WTC11 (cell line): ENCODE measurements at regions not wholly inside any gene's neighbourhood (a gene's known extent, or its start where the extent isn't known, plus 50 kb on each side); places are given as distances from the start of the nearest gene placed in this dataset.

Experiments
- ATAC-seq: fragments of 200-7000 bp; cut with Tn5 transposase; 2 replicates; pipeline ENCODE4 v1.10.0; 2021; ENCODE audit warnings: mild to moderate bottlenecking, moderate library complexity
- CTCF ChIA-PET: fragments of 300-600 bp; sonication (Branson Sonifier 250); formaldehyde crosslinking; loops from one replicate; lab custom pipeline; 2021; ENCODE audit warnings: antibody characterized with exemption; lab: Charles Lee
- POLR2A ChIA-PET: fragments of 350-600 bp; sonication (Branson Sonifier 250); formaldehyde crosslinking; loops from one replicate; lab custom pipeline; 2021; ENCODE audit warnings: antibody characterized with exemption; lab: Charles Lee
- DNase-seq: peaks from one replicate; pipeline ENCODE4 v3.0.0; 2021; ENCODE audit warnings: low spot score
- H3K27ac Mint-ChIP-seq: 2 replicates; pipeline ENCODE4 v1.8.0; 2021; ENCODE audit warnings: mixed read lengths
- H3K27me3 Mint-ChIP-seq: 2 replicates; pipeline ENCODE4 v1.8.0; 2021; ENCODE audit warnings: low read depth, mild to moderate bottlenecking, moderate library complexity, mixed read lengths
- H3K36me3 Mint-ChIP-seq: 2 replicates; pipeline ENCODE4 v1.8.0; 2021; ENCODE audit warnings: mixed read lengths
- H3K4me1 Mint-ChIP-seq: 2 replicates; pipeline ENCODE4 v1.8.0; 2022; ENCODE audit warnings: mixed read lengths
- H3K4me3 Mint-ChIP-seq: 2 replicates; pipeline ENCODE4 v1.8.0; 2021; ENCODE audit warnings: mild to moderate bottlenecking, moderate library complexity, mixed read lengths
- H3K9me3 Mint-ChIP-seq: 2 replicates; pipeline ENCODE4 v1.8.0; 2021; ENCODE audit warnings: mixed read lengths
- ARID4B ChIP-seq: sonication (generic); formaldehyde crosslinking; IDR thresholded peaks from 2 replicates; pipeline ENCODE4 v1.8.0; 2023; ENCODE audit warnings: missing genetic modification reagents, mild to moderate bottlenecking, borderline replicate concordance
- CREB1 ChIP-seq: sonication (generic); formaldehyde crosslinking; IDR thresholded peaks from 2 replicates; pipeline ENCODE4 v1.8.0; 2023; ENCODE audit warnings: mild to moderate bottlenecking, missing genetic modification reagents
- E2F1 ChIP-seq: sonication (generic); formaldehyde crosslinking; IDR thresholded peaks from 2 replicates; pipeline ENCODE4 v1.8.0; 2022; ENCODE audit warnings: mild to moderate bottlenecking, missing genetic modification reagents
- EMX1 ChIP-seq: fragments of 250-450 bp; sonication (Bioruptor Pico); IDR thresholded peaks from 2 replicates; pipeline ENCODE4 v1.8.0; 2021; ENCODE audit warnings: mild to moderate bottlenecking
- FOXK1 ChIP-seq: sonication (generic); formaldehyde crosslinking; IDR thresholded peaks from 2 replicates; pipeline ENCODE4 v1.8.0; 2022; ENCODE audit warnings: mild to moderate bottlenecking, moderate library complexity, missing genetic modification reagents
- GABPB1 ChIP-seq: sonication (generic); formaldehyde crosslinking; IDR thresholded peaks from 2 replicates; pipeline ENCODE4 v1.8.1; 2023; ENCODE audit warnings: mild to moderate bottlenecking, missing genetic modification reagents
- HMGA2 ChIP-seq: fragments of 250-450 bp; sonication (Bioruptor Pico); IDR thresholded peaks from 2 replicates; pipeline ENCODE4 v1.4.0; 2021; ENCODE audit warnings: mild to moderate bottlenecking, moderate library complexity
- IRF1 ChIP-seq: sonication (generic); formaldehyde crosslinking; IDR thresholded peaks from 2 replicates; pipeline ENCODE4 v1.8.0; 2023; ENCODE audit warnings: missing genetic modification reagents
- JAZF1 ChIP-seq: fragments of 250-450 bp; sonication (Bioruptor Pico); IDR thresholded peaks from 2 replicates; pipeline ENCODE4 v1.9.0; 2021; ENCODE audit warnings: moderate library complexity, mild to moderate bottlenecking, inconsistent platforms
- KAT7 ChIP-seq: sonication (generic); formaldehyde crosslinking; IDR thresholded peaks from 2 replicates; pipeline ENCODE4 v1.8.1; 2023; ENCODE audit warnings: missing genetic modification reagents, mild to moderate bottlenecking, borderline replicate concordance
- MXD4 ChIP-seq: fragments of 250-450 bp; sonication (Bioruptor Pico); IDR thresholded peaks from 2 replicates; pipeline ENCODE4 v1.8.0; 2021; ENCODE audit warnings: mild to moderate bottlenecking, moderate library complexity, borderline replicate concordance
- NFE2L1 ChIP-seq: sonication (generic); formaldehyde crosslinking; IDR thresholded peaks from 2 replicates; pipeline ENCODE4 v1.8.1; 2023; ENCODE audit warnings: missing genetic modification reagents
- NR2C2 ChIP-seq: sonication (generic); formaldehyde crosslinking; IDR thresholded peaks from 2 replicates; pipeline ENCODE4 v1.8.0; 2022; ENCODE audit warnings: mild to moderate bottlenecking, missing genetic modification reagents
- NR3C1 ChIP-seq: sonication (generic); formaldehyde crosslinking; conservative IDR thresholded peaks from 2 replicates; pipeline ENCODE4 v1.8.1; 2023; ENCODE audit warnings: low read depth, mild to moderate bottlenecking, missing genetic modification reagents
- RELA ChIP-seq: sonication (generic); formaldehyde crosslinking; IDR thresholded peaks from 2 replicates; pipeline ENCODE4 v1.8.1; 2022; ENCODE audit warnings: missing genetic modification reagents, mild to moderate bottlenecking, borderline replicate concordance
- SP1 ChIP-seq: sonication (generic); formaldehyde crosslinking; conservative IDR thresholded peaks from 2 replicates; pipeline ENCODE4 v1.8.1; 2022; ENCODE audit warnings: missing genetic modification reagents
- TP53 ChIP-seq: sonication (generic); formaldehyde crosslinking; IDR thresholded peaks from 2 replicates; pipeline ENCODE4 v1.8.1; 2023; ENCODE audit warnings: mild to moderate bottlenecking, missing genetic modification reagents
- USF1 ChIP-seq: sonication (generic); formaldehyde crosslinking; IDR thresholded peaks from 2 replicates; pipeline ENCODE4 v1.8.0; 2022; ENCODE audit warnings: mild to moderate bottlenecking, missing genetic modification reagents
- ZBTB21 ChIP-seq: sonication (generic); formaldehyde crosslinking; IDR thresholded peaks from 2 replicates; pipeline ENCODE4 v1.8.1; 2023; ENCODE audit warnings: mild to moderate bottlenecking, missing genetic modification reagents, borderline replicate concordance
- ZNF317 ChIP-seq: sonication (generic); formaldehyde crosslinking; IDR thresholded peaks from 2 replicates; pipeline ENCODE4 v1.8.1; 2023; ENCODE audit warnings: low read depth, mild to moderate bottlenecking, moderate library complexity, missing genetic modification reagents, borderline replicate concordance
- ZNF396 ChIP-seq: fragments of 250-450 bp; sonication (Bioruptor Pico); IDR thresholded peaks from 2 replicates; pipeline ENCODE4 v1.8.0; 2021; ENCODE audit warnings: mild to moderate bottlenecking, moderate library complexity, borderline replicate concordance
- ZNF416 ChIP-seq: fragments of 250-450 bp; sonication (Bioruptor Pico); IDR thresholded peaks from 2 replicates; pipeline ENCODE4 v1.9.0; 2021; ENCODE audit warnings: mild to moderate bottlenecking, inconsistent platforms
- ZNF423 ChIP-seq: fragments of 250-450 bp; sonication (Bioruptor Pico); IDR thresholded peaks from 2 replicates; pipeline ENCODE4 v2.1.2; 2022; ENCODE audit warnings: mild to moderate bottlenecking, moderate library complexity
- ZNF671 ChIP-seq: fragments of 250-450 bp; sonication (Bioruptor Pico); IDR thresholded peaks from 2 replicates; pipeline ENCODE4 v1.8.0; 2021; ENCODE audit warnings: mild to moderate bottlenecking
- TF ChIP-seq, protein P1 (sequence below): sonication (generic); formaldehyde crosslinking; IDR thresholded peaks from 2 replicates; pipeline ENCODE4 v1.8.1; 2023; ENCODE audit warnings: mild to moderate bottlenecking, missing genetic modification reagents, moderate library complexity
- TF ChIP-seq, protein P2 (sequence below): sonication (generic); formaldehyde crosslinking; IDR thresholded peaks from 2 replicates; pipeline ENCODE4 v1.8.0; 2022; ENCODE audit warnings: mild to moderate bottlenecking, missing genetic modification reagents
- TF ChIP-seq, protein P3 (sequence below): fragments of 250-450 bp; sonication (Bioruptor Pico); IDR thresholded peaks from 2 replicates; pipeline ENCODE4 v1.9.0; 2021; ENCODE audit warnings: moderate library complexity, mild to moderate bottlenecking, inconsistent platforms, borderline replicate concordance

DNA sequence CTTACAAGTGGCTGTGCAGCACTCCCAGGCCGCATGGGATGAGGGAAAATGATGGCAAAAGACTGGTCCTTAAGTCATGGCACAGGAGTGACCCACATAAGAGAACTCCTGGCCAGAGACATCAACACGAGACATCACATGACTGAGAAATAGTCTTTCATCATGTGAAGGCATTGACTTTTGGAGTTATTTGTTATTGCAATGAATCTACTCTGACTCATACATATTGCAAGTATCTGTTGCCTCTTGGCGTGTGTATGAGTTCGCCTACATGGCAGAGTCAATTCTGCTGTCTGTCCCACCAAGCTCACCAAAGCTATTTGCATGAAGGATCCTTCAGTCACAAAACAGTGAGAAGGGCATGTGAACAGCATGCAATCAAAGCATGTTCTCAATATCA is 59.7 kb upstream of the HABP2 start:
- CTCF ChIA-PET = no interaction called here
- Mint-ChIP-seq H3K36me3 (no peaks in the 10 kb centered on the region), H3K27me3 (no peaks in the 10 kb centered on the region), H3K9me3 (no peaks in the 10 kb centered on the region), H3K4me3 (no peak overlapping the region), H3K27ac (no peak overlapping the region), H3K4me1 (peaks cover 11% of the 10 kb centered on the region)
- no peak for TF ChIP-seq GABPB1 (CRISPR knock-in tag)
- no peak for TF ChIP-seq ZNF671 (CRISPR knock-in tag)
- TF ChIP-seq ZNF317 = no peak
- no peak for TF ChIP-seq USF1 (CRISPR knock-in tag)
- TF ChIP-seq FOXK1 (CRISPR knock-in tag) = no peak
- TF ChIP-seq HMGA2 (CRISPR knock-in tag) = no peak
- TF ChIP-seq ARID4B (CRISPR knock-in tag) = no peak
- no peak for TF ChIP-seq IRF1
- TF ChIP-seq ZNF396 (CRISPR knock-in tag) = no peak
- TF ChIP-seq ZNF423 (CRISPR knock-in tag) = no peak
- no peak for TF ChIP-seq NR3C1 (CRISPR knock-in tag)
- TF ChIP-seq E2F1 (CRISPR knock-in tag) = no peak
- TF ChIP-seq EMX1 (CRISPR knock-in tag) = no peak
- TF ChIP-seq NFE2L1 (CRISPR knock-in tag) = no peak
- no peak for TF ChIP-seq ZNF416 (CRISPR knock-in tag)
- no peak for TF ChIP-seq KAT7 (CRISPR knock-in tag)
- ATAC-seq (no peak), DNase-seq (no peak)
- POLR2A ChIA-PET = no interaction called here

DNA sequence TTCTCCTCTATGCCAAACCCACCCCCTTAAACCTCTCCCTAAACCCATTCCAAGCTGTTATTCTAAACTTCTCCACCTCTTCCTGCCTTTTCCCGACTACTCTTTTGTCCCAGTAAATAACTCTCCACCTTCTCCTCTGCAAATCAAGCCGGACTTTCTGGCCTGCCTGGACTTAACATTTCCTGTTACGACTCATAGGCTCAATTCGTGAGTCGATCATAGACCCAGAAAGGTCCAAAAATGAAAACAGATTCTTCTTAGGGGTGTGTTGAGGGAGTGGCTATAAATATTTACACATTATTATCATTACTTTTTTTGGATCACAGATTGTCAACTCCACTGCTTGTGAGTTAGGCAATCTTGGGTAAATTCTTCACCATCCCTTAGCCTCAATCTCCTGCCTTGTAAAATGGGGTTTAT is 59.0 kb upstream of the HABP2 start:
- ATAC-seq (no peak), DNase-seq (no peak)
- ChIA-PET POLR2A (no interaction called here), CTCF (no interaction called here)
- Mint-ChIP-seq H3K27me3 (no peaks in the 10 kb centered on the region), H3K4me1 (peaks cover 11% of the 10 kb centered on the region), H3K9me3 (no peaks in the 10 kb centered on the region), H3K4me3 (no peak overlapping the region), H3K36me3 (no peaks in the 10 kb centered on the region), H3K27ac (no peak overlapping the region)
- no peak for TF ChIP-seq NR2C2 (CRISPR knock-in tag)
- TF ChIP-seq, protein P1, sequence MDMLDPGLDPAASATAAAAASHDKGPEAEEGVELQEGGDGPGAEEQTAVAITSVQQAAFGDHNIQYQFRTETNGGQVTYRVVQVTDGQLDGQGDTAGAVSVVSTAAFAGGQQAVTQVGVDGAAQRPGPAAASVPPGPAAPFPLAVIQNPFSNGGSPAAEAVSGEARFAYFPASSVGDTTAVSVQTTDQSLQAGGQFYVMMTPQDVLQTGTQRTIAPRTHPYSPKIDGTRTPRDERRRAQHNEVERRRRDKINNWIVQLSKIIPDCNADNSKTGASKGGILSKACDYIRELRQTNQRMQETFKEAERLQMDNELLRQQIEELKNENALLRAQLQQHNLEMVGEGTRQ (CRISPR knock-in tag) = no peak
- TF ChIP-seq MXD4 = no peak
- TF ChIP-seq IRF1 = no peak
- no peak for TF ChIP-seq CREB1 (CRISPR knock-in tag)
- TF ChIP-seq, protein P2, sequence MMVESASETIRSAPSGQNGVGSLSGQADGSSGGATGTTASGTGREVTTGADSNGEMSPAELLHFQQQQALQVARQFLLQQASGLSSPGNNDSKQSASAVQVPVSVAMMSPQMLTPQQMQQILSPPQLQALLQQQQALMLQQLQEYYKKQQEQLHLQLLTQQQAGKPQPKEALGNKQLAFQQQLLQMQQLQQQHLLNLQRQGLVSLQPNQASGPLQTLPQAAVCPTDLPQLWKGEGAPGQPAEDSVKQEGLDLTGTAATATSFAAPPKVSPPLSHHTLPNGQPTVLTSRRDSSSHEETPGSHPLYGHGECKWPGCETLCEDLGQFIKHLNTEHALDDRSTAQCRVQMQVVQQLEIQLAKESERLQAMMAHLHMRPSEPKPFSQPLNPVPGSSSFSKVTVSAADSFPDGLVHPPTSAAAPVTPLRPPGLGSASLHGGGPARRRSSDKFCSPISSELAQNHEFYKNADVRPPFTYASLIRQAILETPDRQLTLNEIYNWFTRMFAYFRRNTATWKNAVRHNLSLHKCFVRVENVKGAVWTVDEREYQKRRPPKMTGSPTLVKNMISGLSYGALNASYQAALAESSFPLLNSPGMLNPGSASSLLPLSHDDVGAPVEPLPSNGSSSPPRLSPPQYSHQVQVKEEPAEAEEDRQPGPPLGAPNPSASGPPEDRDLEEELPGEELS (CRISPR knock-in tag) = no peak
- no peak for TF ChIP-seq SP1 (CRISPR knock-in tag)
- no peak for TF ChIP-seq JAZF1 (CRISPR knock-in tag)
- TF ChIP-seq, protein P3, sequence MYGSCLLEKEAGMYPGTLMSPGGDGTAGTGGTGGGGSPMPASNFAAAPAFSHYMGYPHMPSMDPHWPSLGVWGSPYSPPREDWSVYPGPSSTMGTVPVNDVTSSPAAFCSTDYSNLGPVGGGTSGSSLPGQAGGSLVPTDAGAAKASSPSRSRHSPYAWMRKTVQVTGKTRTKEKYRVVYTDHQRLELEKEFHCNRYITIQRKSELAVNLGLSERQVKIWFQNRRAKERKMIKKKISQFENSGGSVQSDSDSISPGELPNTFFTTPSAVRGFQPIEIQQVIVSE (CRISPR knock-in tag) = no peak
- no peak for TF ChIP-seq TP53
- no peak for TF ChIP-seq RELA (CRISPR knock-in tag)
- no peak for TF ChIP-seq ZNF317
- no peak for TF ChIP-seq ZBTB21 (CRISPR knock-in tag)
